DND-41 (cell line): ENCODE measurements at regions not wholly inside any gene's neighbourhood (a gene's known extent, or its start where the extent isn't known, plus 50 kb on each side); places are given as distances from the start of the nearest gene placed in this dataset.

Source experiments
- CTCF ChIP-seq: IDR thresholded peaks from 2 replicates; pipeline ENCODE4 v1.5.1; 2012; ENCODE audit warnings: borderline replicate concordance, low read length, moderate library complexity, mild to moderate bottlenecking; ENCODE audit not compliant: poor library complexity, severe bottlenecking; ENCODE audit errors: extremely low read depth
- EZH2 ChIP-seq: IDR thresholded peaks from 3 replicates; pipeline ENCODE4 v1.6.1; 2012; ENCODE audit warnings: borderline replicate concordance, low read depth, mild to moderate bottlenecking, moderate library complexity, low read length, inconsistent platforms; ENCODE audit not compliant: severe bottlenecking

GRCh38 chr9:89941875-89942274, 337.1 kb downstream of the GADD45G start:
- TF ChIP-seq CTCF (no peak), EZH2 (no peak)
